GM23338 (cell line): ENCODE measurements at regions not wholly inside any gene's neighbourhood (a gene's known extent, or its start where the extent isn't known, plus 50 kb on each side); places are given as distances from the start of the nearest gene placed in this dataset.

Experiments
- CREB1 ChIP-seq: fragments of 250-450 bp; sonication (Bioruptor Pico); IDR thresholded peaks from 2 replicates; pipeline ENCODE4 v1.5.0; 2020; ENCODE audit warnings: low read depth, mild to moderate bottlenecking, moderate library complexity
- CTCF ChIP-seq, 2 experiments: fragments of 200-600 bp in 1 of 2; sonication (generic) in 1 of 2; conservative IDR thresholded peaks; 2 replicates each; pipeline versions ENCODE4 v1.5.1 to v1.6.1; 2016 to 2017; ENCODE audit warnings: antibody characterized with exemption in 2 of 2, low read depth in 2 of 2, mild to moderate bottlenecking in 2 of 2, moderate library complexity in 1 of 2
- ETS1 ChIP-seq: IDR thresholded peaks from 2 replicates; pipeline ENCODE4 v1.6.1; 2016; ENCODE audit warnings: antibody characterized with exemption
- EZH2 ChIP-seq: fragments of 200-600 bp; sonication (generic); IDR thresholded peaks from one replicate; pipeline ENCODE4 v1.8.0; 2017; ENCODE audit warnings: antibody characterized with exemption, mild to moderate bottlenecking, low read depth; ENCODE audit not compliant: unreplicated experiment
- EZH2phosphoT487 ChIP-seq: fragments of 200-600 bp; sonication (generic); IDR thresholded peaks from one replicate; pipeline ENCODE4 v1.8.1; 2018; ENCODE audit warnings: antibody characterized with exemption; ENCODE audit not compliant: unreplicated experiment
- JUNB ChIP-seq: IDR thresholded peaks from one replicate; pipeline ENCODE4 v1.6.1; 2016; ENCODE audit warnings: antibody characterized with exemption; ENCODE audit not compliant: unreplicated experiment
- POLR2AphosphoS5 ChIP-seq: IDR thresholded peaks from 2 replicates; pipeline ENCODE4 v1.6.1; 2016; ENCODE audit warnings: antibody characterized with exemption, low read depth
- TF ChIP-seq, protein P1 (sequence below): fragments of 250-450 bp; sonication (Bioruptor Pico); IDR thresholded peaks from 2 replicates; pipeline ENCODE4 v1.5.0; 2020; ENCODE audit warnings: mild to moderate bottlenecking, moderate library complexity

- TF ChIP-seq, protein P1, sequence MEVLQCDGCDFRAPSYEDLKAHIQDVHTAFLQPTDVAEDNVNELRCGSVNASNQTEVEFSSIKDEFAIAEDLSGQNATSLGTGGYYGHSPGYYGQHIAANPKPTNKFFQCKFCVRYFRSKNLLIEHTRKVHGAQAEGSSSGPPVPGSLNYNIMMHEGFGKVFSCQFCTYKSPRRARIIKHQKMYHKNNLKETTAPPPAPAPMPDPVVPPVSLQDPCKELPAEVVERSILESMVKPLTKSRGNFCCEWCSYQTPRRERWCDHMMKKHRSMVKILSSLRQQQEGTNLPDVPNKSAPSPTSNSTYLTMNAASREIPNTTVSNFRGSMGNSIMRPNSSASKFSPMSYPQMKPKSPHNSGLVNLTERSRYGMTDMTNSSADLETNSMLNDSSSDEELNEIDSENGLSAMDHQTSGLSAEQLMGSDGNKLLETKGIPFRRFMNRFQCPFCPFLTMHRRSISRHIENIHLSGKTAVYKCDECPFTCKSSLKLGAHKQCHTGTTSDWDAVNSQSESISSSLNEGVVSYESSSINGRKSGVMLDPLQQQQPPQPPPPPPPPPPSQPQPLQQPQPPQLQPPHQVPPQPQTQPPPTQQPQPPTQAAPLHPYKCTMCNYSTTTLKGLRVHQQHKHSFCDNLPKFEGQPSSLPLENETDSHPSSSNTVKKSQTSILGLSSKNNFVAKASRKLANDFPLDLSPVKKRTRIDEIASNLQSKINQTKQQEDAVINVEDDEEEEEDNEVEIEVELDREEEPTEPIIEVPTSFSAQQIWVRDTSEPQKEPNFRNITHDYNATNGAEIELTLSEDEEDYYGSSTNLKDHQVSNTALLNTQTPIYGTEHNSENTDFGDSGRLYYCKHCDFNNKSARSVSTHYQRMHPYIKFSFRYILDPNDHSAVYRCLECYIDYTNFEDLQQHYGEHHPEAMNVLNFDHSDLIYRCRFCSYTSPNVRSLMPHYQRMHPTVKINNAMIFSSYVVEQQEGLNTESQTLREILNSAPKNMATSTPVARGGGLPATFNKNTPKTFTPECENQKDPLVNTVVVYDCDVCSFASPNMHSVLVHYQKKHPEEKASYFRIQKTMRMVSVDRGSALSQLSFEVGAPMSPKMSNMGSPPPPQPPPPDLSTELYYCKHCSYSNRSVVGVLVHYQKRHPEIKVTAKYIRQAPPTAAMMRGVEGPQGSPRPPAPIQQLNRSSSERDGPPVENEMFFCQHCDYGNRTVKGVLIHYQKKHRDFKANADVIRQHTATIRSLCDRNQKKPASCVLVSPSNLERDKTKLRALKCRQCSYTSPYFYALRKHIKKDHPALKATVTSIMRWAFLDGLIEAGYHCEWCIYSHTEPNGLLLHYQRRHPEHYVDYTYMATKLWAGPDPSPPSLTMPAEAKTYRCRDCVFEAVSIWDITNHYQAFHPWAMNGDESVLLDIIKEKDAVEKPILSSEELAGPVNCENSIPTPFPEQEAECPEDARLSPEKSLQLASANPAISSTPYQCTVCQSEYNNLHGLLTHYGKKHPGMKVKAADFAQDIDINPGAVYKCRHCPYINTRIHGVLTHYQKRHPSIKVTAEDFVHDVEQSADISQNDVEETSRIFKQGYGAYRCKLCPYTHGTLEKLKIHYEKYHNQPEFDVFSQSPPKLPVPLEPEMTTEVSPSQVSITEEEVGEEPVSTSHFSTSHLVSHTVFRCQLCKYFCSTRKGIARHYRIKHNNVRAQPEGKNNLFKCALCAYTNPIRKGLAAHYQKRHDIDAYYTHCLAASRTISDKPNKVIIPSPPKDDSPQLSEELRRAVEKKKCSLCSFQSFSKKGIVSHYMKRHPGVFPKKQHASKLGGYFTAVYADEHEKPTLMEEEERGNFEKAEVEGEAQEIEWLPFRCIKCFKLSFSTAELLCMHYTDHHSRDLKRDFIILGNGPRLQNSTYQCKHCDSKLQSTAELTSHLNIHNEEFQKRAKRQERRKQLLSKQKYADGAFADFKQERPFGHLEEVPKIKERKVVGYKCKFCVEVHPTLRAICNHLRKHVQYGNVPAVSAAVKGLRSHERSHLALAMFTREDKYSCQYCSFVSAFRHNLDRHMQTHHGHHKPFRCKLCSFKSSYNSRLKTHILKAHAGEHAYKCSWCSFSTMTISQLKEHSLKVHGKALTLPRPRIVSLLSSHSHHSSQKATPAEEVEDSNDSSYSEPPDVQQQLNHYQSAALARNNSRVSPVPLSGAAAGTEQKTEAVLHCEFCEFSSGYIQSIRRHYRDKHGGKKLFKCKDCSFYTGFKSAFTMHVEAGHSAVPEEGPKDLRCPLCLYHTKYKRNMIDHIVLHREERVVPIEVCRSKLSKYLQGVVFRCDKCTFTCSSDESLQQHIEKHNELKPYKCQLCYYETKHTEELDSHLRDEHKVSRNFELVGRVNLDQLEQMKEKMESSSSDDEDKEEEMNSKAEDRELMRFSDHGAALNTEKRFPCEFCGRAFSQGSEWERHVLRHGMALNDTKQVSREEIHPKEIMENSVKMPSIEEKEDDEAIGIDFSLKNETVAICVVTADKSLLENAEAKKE: peak; percentile 86
- TF ChIP-seq CTCF (conservative IDR thresholded peaks at IDR 0.05; ENCODE audit: low read depth in 2 of 2) (no peak), CREB1 (CRISPR knock-in tag) (no peak), EZH2 (no peak), ETS1 (no peak), POLR2AphosphoS5 (no peak), EZH2phosphoT487 (no peak), JUNB (no peak)
Observed at GRCh38 chr9:7240569-7241311, 483.0 kb downstream of the KDM4C start.
